Tibial nerve (tissue), 4 donors: ENCODE measurements at regions not wholly inside any gene's neighbourhood (a gene's known extent, or its start where the extent isn't known, plus 50 kb on each side); places are given as distances from the start of the nearest gene placed in this dataset.

Experiments
- DNase-seq, 2 donors: peaks; one replicate each; pipeline ENCODE4 v3.0.0-alpha.2; 2019; ENCODE audit warnings: low spot score in 2 of 2
- H3K27ac ChIP-seq, 4 donors: fragments of 200-600 bp; sonication (generic) in 3 of 4; one replicate each; pipeline ENCODE4 v1.5.1; 2017 to 2019; ENCODE audit warnings: mild to moderate bottlenecking in 1 of 4
- H3K27me3 ChIP-seq, 2 donors: fragments of 200-600 bp; sonication (generic) in 1 of 2; one replicate each; pipeline versions ENCODE4 v1.5.1 to v1.6.0; 2017 to 2019
- H3K36me3 ChIP-seq, 3 donors: fragments of 200-600 bp; sonication (generic); one replicate each; pipeline ENCODE4 v1.5.1; 2018 to 2019
- H3K4me1 ChIP-seq, 4 donors: fragments of 200-600 bp; sonication (generic) in 3 of 4; one replicate each; pipeline ENCODE4 v1.5.1; 2017 to 2019
- H3K4me3 ChIP-seq, 4 donors: fragments of 200-600 bp; sonication (generic) in 3 of 4; one replicate each; pipeline ENCODE4 v1.5.1; 2017 to 2019; ENCODE audit warnings: mild to moderate bottlenecking in 1 of 4, moderate library complexity in 1 of 4
- H3K9me3 ChIP-seq, 4 donors: fragments of 200-600 bp; sonication (generic) in 3 of 4; one replicate each; pipeline ENCODE4 v1.5.1; 2017 to 2019
- EP300 ChIP-seq, 2 donors: sonication (generic); formaldehyde crosslinking; IDR thresholded peaks; one replicate each; pipeline ENCODE4 v1.6.1; 2017; ENCODE audit warnings: antibody characterized with exemption in 2 of 2, mild to moderate bottlenecking in 1 of 2
- POLR2A ChIP-seq, 2 donors: fragments of 450-650 bp; IDR thresholded peaks; one replicate each; pipeline ENCODE4 v1.6.1; 2017; ENCODE audit warnings: antibody characterized with exemption in 2 of 2, mild to moderate bottlenecking in 2 of 2, moderate library complexity in 2 of 2
- WGBS, 2 donors: methylation state at CpG; one replicate each; pipeline ENCODE4 v1.1.5; 2018; 5-methylcytosine and 5-hydroxymethylcytosine counted together
- TF ChIP-seq, protein P1 (sequence below), 5 experiments: fragments of 200-600 bp in 3 of 5; fragments of 450-650 bp in 2 of 5; sonication (generic) in 3 of 5; IDR thresholded peaks; one replicate each; pipeline ENCODE4 v1.5.1; 2016 to 2019; ENCODE audit warnings: antibody characterized with exemption in 5 of 5, mild to moderate bottlenecking in 3 of 5, moderate library complexity in 2 of 5

DNA sequence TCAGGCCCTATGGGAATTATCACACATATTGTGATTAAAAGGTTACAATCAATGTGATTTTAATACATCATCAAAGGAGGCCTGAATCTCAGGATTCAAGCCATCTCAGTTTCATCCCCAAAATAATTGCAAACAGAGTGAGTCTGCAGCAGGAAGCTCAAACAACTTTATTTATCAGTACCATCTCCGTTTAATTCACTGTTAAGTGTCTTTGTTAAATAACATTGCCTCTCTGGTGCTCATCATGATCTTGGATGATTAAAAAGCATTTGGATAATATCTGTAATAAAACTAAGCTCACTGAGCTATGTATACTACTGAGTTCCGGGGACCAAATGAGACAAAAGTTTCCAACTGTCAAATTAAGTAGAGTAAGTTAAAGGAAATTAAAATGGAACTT lies 817.8 kb upstream of the CNTNAP5 start:
- H3K27me3 ChIP-seq: no peaks in the 10 kb centered on the region
- TF ChIP-seq EP300 (IDR thresholded peaks at IDR 0.05) (no peak), POLR2A (IDR thresholded peaks at IDR 0.05) (no peak)
- TF ChIP-seq, protein P1, sequence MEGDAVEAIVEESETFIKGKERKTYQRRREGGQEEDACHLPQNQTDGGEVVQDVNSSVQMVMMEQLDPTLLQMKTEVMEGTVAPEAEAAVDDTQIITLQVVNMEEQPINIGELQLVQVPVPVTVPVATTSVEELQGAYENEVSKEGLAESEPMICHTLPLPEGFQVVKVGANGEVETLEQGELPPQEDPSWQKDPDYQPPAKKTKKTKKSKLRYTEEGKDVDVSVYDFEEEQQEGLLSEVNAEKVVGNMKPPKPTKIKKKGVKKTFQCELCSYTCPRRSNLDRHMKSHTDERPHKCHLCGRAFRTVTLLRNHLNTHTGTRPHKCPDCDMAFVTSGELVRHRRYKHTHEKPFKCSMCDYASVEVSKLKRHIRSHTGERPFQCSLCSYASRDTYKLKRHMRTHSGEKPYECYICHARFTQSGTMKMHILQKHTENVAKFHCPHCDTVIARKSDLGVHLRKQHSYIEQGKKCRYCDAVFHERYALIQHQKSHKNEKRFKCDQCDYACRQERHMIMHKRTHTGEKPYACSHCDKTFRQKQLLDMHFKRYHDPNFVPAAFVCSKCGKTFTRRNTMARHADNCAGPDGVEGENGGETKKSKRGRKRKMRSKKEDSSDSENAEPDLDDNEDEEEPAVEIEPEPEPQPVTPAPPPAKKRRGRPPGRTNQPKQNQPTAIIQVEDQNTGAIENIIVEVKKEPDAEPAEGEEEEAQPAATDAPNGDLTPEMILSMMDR (IDR thresholded peaks at IDR 0.05): no peak
- no peaks in the 10 kb centered on the region for H3K4me1 ChIP-seq
- H3K9me3 ChIP-seq: no peaks in the 10 kb centered on the region
- WGBS, 2 donors: 68 to 71% methylated on average over 2 of the region's 2 CpGs
- DNase-seq: no peak
- no peak overlapping the region for H3K4me3 ChIP-seq
- H3K36me3 ChIP-seq: no peaks in the 10 kb centered on the region
- H3K27ac ChIP-seq: no peak overlapping the region

DNA sequence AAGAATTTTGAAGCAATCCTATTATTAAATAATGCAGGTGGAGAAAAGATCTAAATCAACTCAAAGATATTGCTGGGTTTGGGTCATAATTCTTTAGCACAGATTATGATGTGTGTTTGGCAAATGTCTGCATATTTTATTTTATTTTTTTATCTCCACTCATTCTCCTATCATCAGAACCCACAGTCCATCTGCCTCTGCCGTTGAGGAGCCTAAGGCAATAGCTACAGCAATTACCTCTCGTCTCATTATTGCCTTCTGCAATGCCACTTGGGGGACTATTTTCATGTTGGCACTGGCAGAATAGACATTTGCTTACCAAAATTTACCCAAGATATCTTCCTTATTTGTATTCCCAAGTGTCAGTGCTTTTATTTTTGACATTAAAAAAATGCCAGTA lies 815.9 kb upstream of the CNTNAP5 start:
- no peaks in the 10 kb centered on the region for H3K36me3 ChIP-seq
- H3K27ac ChIP-seq: no peak overlapping the region
- DNase-seq: no peak
- no peak overlapping the region for H3K4me3 ChIP-seq
- no peaks in the 10 kb centered on the region for H3K4me1 ChIP-seq
- WGBS, 2 donors: 54 to 69% methylated on average over 2 of the region's 2 CpGs
- no peaks in the 10 kb centered on the region for H3K9me3 ChIP-seq
- TF ChIP-seq, protein P1 (IDR thresholded peaks at IDR 0.05): no peak
- no peak for TF ChIP-seq EP300 (IDR thresholded peaks at IDR 0.05)
- TF ChIP-seq POLR2A (IDR thresholded peaks at IDR 0.05): no peak
- no peaks in the 10 kb centered on the region for H3K27me3 ChIP-seq

DNA sequence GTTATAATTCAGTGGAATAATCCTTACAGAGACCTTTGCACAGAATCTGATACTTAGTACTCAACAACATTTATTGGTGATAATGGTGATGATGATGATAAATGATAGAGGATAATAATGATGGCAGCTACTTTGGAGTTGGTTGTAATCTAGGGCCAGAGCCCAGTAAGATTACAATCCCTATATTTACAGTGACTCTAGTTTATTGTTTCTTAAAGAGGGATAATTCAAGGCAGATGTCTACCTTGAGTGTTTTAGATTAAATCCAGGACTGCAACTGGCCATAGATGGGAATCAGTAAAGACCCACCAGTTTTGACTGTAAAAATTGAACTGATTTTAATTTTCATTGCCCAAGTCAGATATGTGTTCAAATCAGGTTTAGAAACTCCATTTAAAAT lies 813.9 kb upstream of the CNTNAP5 start:
- no peaks in the 10 kb centered on the region for H3K27me3 ChIP-seq
- H3K4me1 ChIP-seq: no peaks in the 10 kb centered on the region
- TF ChIP-seq POLR2A (IDR thresholded peaks at IDR 0.05): no peak
- no peak overlapping the region for H3K27ac ChIP-seq
- no peaks in the 10 kb centered on the region for H3K9me3 ChIP-seq
- no peaks in the 10 kb centered on the region for H3K36me3 ChIP-seq
- H3K4me3 ChIP-seq: no peak overlapping the region
- DNase-seq: no peak

DNA sequence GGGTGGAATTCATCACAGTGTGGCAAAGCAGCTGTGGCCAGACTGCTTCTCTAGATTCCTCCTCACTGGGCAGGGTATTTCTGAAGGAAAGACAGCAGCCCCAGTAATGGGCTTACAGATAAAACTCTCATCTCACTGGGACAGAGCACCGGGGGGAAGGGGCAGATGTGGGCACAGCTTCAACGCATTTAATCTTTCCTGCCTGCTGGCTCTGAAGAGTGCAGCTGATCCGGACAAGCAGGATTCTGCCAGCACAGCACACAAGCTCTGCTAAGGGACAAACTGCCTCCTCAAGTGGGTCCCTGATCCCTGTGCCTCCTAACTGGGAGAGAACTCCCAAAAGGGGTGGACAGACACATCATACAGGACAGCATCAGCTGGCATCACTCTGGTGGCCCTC lies 779.9 kb upstream of the CNTNAP5 start:
- WGBS, 2 donors: 77 to 80% methylated on average over 2 to 3 of the region's 3 CpGs
- TF ChIP-seq, protein P1 (IDR thresholded peaks at IDR 0.05): no peak
- TF ChIP-seq POLR2A (IDR thresholded peaks at IDR 0.05): no peak
- TF ChIP-seq EP300 (IDR thresholded peaks at IDR 0.05): no peak
- no peak overlapping the region for H3K27ac ChIP-seq
- peaks cover 0 to 11% (median 0%) of the 10 kb centered on the region in 4 donors for H3K9me3 ChIP-seq
- no peaks in the 10 kb centered on the region for H3K36me3 ChIP-seq
- no peak overlapping the region for H3K4me3 ChIP-seq
- H3K27me3 ChIP-seq: no peaks in the 10 kb centered on the region
- DNase-seq: no peak
- H3K4me1 ChIP-seq: no peaks in the 10 kb centered on the region

DNA sequence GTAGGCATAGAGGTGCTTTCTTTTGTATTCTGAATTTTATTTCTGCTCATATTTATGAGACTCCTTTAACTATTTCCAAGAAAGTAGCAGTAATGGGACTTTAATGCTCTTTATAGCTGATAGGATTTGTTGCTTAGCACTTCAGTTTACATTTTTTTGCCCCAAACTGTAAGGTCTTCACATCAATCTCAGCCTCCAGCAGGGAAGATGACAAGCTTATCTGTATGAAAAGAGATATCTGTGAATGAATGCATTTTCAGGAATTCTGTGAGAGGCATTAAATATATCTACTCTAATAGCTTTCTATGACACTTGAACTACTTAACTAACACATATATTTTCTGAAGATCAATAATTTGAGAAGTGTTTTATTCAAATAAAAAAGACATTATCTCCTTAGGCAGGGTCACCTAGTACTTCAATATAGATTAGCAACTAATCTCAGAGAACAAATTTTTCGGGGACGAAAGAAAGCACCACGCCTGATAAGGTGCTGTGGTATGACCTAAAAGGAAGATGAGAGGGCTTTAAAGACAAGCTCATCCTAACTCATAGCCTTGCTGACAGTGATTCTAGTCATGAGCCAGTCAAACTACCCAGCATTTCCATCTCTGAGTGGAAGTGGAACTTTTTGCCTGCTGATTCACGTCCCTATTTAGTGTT lies 766.1 kb upstream of the CNTNAP5 start:
- DNase-seq: no peak
- H3K4me3 ChIP-seq: no peak overlapping the region
- 91 to 93% methylated on average over 4 of the region's 4 CpGs for WGBS, 2 donors
- H3K4me1 ChIP-seq: no peaks in the 10 kb centered on the region
- H3K27ac ChIP-seq: no peak overlapping the region
- TF ChIP-seq POLR2A (IDR thresholded peaks at IDR 0.05) (no peak), EP300 (IDR thresholded peaks at IDR 0.05) (no peak)
- TF ChIP-seq, protein P1 (IDR thresholded peaks at IDR 0.05): no peak
- H3K27me3 ChIP-seq: no peaks in the 10 kb centered on the region
- H3K9me3 ChIP-seq: no peaks in the 10 kb centered on the region
- H3K36me3 ChIP-seq: no peaks in the 10 kb centered on the region

DNA sequence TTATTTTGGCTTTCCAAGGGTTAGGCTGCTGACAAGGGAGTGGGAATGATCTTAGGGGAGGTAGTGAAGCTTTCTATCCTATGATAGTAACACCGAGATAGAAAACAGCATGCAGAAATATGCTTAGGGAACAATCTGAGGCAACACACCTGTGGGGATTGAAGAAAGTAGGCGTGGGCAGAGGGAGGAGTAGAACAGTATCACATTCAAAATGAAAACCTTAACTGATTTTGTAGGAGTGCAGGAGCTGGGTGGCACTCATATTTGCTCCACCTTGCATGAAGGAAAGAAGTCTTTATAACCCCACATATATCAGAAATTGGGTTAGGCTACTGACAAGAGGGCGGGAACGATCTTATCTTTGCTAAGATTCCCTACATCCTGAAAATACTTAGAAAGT lies 762.2 kb upstream of the CNTNAP5 start:
- TF ChIP-seq POLR2A (IDR thresholded peaks at IDR 0.05) (no peak), EP300 (IDR thresholded peaks at IDR 0.05) (no peak)
- TF ChIP-seq, protein P1 (IDR thresholded peaks at IDR 0.05): no peak

More for the DNA sequence above, 762.2 kb upstream of the CNTNAP5 start:
- Histone ChIP-seq H3K9me3 (no peaks in the 10 kb centered on the region), H3K27me3 (no peaks in the 10 kb centered on the region), H3K27ac (no peak overlapping the region), H3K4me3 (no peak overlapping the region), H3K36me3 (no peaks in the 10 kb centered on the region), H3K4me1 (no peaks in the 10 kb centered on the region)
- DNase-seq: no peak
- whole genome bisulfite sequencing, 2 donors: 92 to 95% methylated on average over 4 of the region's 4 CpGs
